ENCODE measurements at regions not wholly inside any gene's neighbourhood (a gene's known extent, or its start where the extent isn't known, plus 50 kb on each side); places are given as distances from the start of the nearest gene placed in this dataset.

- TF ChIP-seq CTCF (IDR thresholded peaks at IDR 0.05; ENCODE audit: low read depth, low read length) (no peak), EZH2phosphoT487 (IDR thresholded peaks at IDR 0.05; ENCODE audit: low read depth) (no peak)
These were observed 110.9 kb upstream of the C21orf91 start for GRCh38 chr21:17930093-17930492.
